SK-N-SH (cell line): ENCODE measurements at regions not wholly inside any gene's neighbourhood (a gene's known extent, or its start where the extent isn't known, plus 50 kb on each side); places are given as distances from the start of the nearest gene placed in this dataset.
A peak's percentile ranks its signal among the peaks of the same experiment; 100 is the strongest.

Experiments used
- CTCF ChIA-PET: fragments of 300-600, 350-600 bp; formaldehyde crosslinking; extraction: SDS; loops from one replicate; lab custom pipeline; 2021; lab: Yijun Ruan, JAX
- POLR2A ChIA-PET: fragments of 350-600 bp; sonication (Branson Sonifier 250); formaldehyde crosslinking; extraction: SDS; loops from one replicate; lab custom pipeline; 2020; ENCODE audit warnings: antibody characterized with exemption, inconsistent platforms; lab: Yijun Ruan, JAX
- DNase-seq: peaks from one replicate; pipeline ENCODE4 v3.0.0; 2012
- H2AFZ ChIP-seq: fragments of 200-600 bp; sonication (generic); 2 replicates; pipeline ENCODE4 v1.8.1; 2016; ENCODE audit warnings: antibody characterized with exemption, mild to moderate bottlenecking, low read depth
- H3F3A ChIP-seq: fragments of 200-600 bp; sonication (generic); replicated peaks from 2 replicates; pipeline ENCODE3; 2016; ENCODE audit warnings: antibody characterized with exemption, mild to moderate bottlenecking; ENCODE audit not compliant: insufficient read depth
- H3K27ac ChIP-seq, 2 experiments: fragments of 200-500 bp in 1 of 2; fragments of 200-600 bp in 1 of 2; sonication (Bioruptor generic) in 1 of 2; sonication (generic), shearing (Covaris generic) in 1 of 2; 2 replicates each; pipeline versions ENCODE4 v1.5.1 to v1.6.1; 2014 to 2016; ENCODE audit warnings: low read depth in 2 of 2, inconsistent platforms in 1 of 2, low read length in 1 of 2, mild to moderate bottlenecking in 1 of 2, mixed read lengths in 1 of 2
- H3K27me3 ChIP-seq: fragments of 200-600 bp; sonication (generic), shearing (Covaris generic); 2 replicates; pipeline ENCODE4 v1.6.1; 2016; ENCODE audit warnings: mixed run types; ENCODE audit not compliant: insufficient read depth
- H3K36me3 ChIP-seq, 2 experiments: fragments of 200-500 bp in 1 of 2; fragments of 200-600 bp in 1 of 2; sonication (Bioruptor generic) in 1 of 2; sonication (generic) in 1 of 2; replicated peaks in 1 of 2; 2 replicates each; pipeline versions ENCODE3 to v1.5.1; 2014 to 2016; ENCODE audit warnings: low read length in 1 of 2, mild to moderate bottlenecking in 1 of 2; ENCODE audit not compliant: insufficient read depth in 2 of 2, control insufficient read depth in 1 of 2
- H3K4me1 ChIP-seq, 2 experiments: fragments of 200-500 bp in 1 of 2; fragments of 200-600 bp in 1 of 2; sonication (Bioruptor generic) in 1 of 2; sonication (generic), shearing (Covaris generic) in 1 of 2; 2 replicates each; pipeline versions ENCODE4 v1.5.1 to v1.6.1; 2014 to 2016; ENCODE audit warnings: low read depth in 1 of 2, low read length in 1 of 2, mixed run types in 1 of 2; ENCODE audit not compliant: insufficient read depth in 2 of 2, control insufficient read depth in 1 of 2
- H3K4me2 ChIP-seq: fragments of 200-600 bp; sonication (generic), shearing (Covaris generic); 2 replicates; pipeline ENCODE4 v1.6.1; 2017; ENCODE audit warnings: mixed run types
- H3K4me3 ChIP-seq, 2 experiments: fragments of 200-500 bp in 1 of 2; fragments of 200-600 bp in 1 of 2; sonication (Bioruptor generic) in 1 of 2; sonication (generic), shearing (Covaris generic) in 1 of 2; 2 replicates each; pipeline versions ENCODE4 v1.5.1 to v1.8.1; 2014 to 2016; ENCODE audit warnings: low read depth in 2 of 2, inconsistent platforms in 1 of 2, low read length in 1 of 2, mild to moderate bottlenecking in 1 of 2, mixed read lengths in 1 of 2, moderate library complexity in 1 of 2
- H3K79me2 ChIP-seq: fragments of 200-600 bp; sonication (generic); 2 replicates; pipeline ENCODE4 v1.8.1; 2017; ENCODE audit warnings: mild to moderate bottlenecking; ENCODE audit not compliant: insufficient read depth
- H3K9ac ChIP-seq: fragments of 200-600 bp; sonication (generic); 2 replicates; pipeline ENCODE4 v1.6.1; 2017; ENCODE audit warnings: mixed run types
- H3K9me2 ChIP-seq: fragments of 200-600 bp; sonication (generic); 2 replicates; pipeline ENCODE4 v1.6.1; 2017; ENCODE audit warnings: mixed run types
- H3K9me3 ChIP-seq: fragments of 200-600 bp; sonication (generic); 2 replicates; pipeline ENCODE4 v1.6.1; 2017; ENCODE audit warnings: mixed run types, mild to moderate bottlenecking, moderate library complexity
- H4K20me1 ChIP-seq: fragments of 200-600 bp; sonication (generic); 2 replicates; pipeline ENCODE4 v1.6.1; 2017; ENCODE audit warnings: mild to moderate bottlenecking, mixed run types; ENCODE audit not compliant: insufficient read depth
- CHD2 ChIP-seq: fragments of 150-350 bp; IDR thresholded peaks from 2 replicates; pipeline ENCODE4 v1.6.1; 2018; ENCODE audit warnings: low read length; ENCODE audit not compliant: partially characterized antibody
- ELF1 ChIP-seq: IDR thresholded peaks from 2 replicates; pipeline ENCODE4 v1.4.0; 2012
- EZH2phosphoT487 ChIP-seq: fragments of 200-600 bp; sonication (generic); IDR thresholded peaks from 2 replicates; pipeline ENCODE4 v1.6.1; 2017; ENCODE audit warnings: low read depth, mixed run types, mild to moderate bottlenecking, antibody characterized with exemption, moderate library complexity, borderline replicate concordance
- FOXJ3 ChIP-seq: sonication (generic); formaldehyde crosslinking; IDR thresholded peaks from 2 replicates; pipeline ENCODE4 v1.5.1; 2020; ENCODE audit warnings: mild to moderate bottlenecking, missing genetic modification reagents
- FOXM1 ChIP-seq: IDR thresholded peaks from 2 replicates; pipeline ENCODE4 v1.4.0; 2012; ENCODE audit warnings: low read depth, mild to moderate bottlenecking
- GATA2 ChIP-seq: sonication (generic); formaldehyde crosslinking; IDR thresholded peaks from 2 replicates; pipeline ENCODE4 v1.5.0; 2020; ENCODE audit warnings: mild to moderate bottlenecking, missing genetic modification reagents
- JUND ChIP-seq: IDR thresholded peaks from 2 replicates; pipeline ENCODE4 v1.4.0; 2012
- MXI1 ChIP-seq: IDR thresholded peaks from 2 replicates; pipeline ENCODE4 v1.6.1; 2012; ENCODE audit warnings: mild to moderate bottlenecking, low read depth, low read length, improper control_type of control experiment
- NFIC ChIP-seq: IDR thresholded peaks from 2 replicates; pipeline ENCODE4 v1.4.0; 2012; ENCODE audit warnings: borderline replicate concordance
- NRF1 ChIP-seq: IDR thresholded peaks from 2 replicates; pipeline ENCODE4 v1.6.1; 2012; ENCODE audit warnings: low read depth, mild to moderate bottlenecking, low read length
- POLR2AphosphoS5 ChIP-seq: IDR thresholded peaks from 2 replicates; pipeline ENCODE4 v1.6.1; 2012; ENCODE audit warnings: low read depth, low read length
- RCOR1 ChIP-seq: fragments of 150-350 bp; IDR thresholded peaks from 2 replicates; pipeline ENCODE4 v1.6.1; 2017; ENCODE audit warnings: antibody characterized with exemption, low read length
- RFX5 ChIP-seq: IDR thresholded peaks from 2 replicates; pipeline ENCODE4 v1.6.1; 2012; ENCODE audit warnings: mild to moderate bottlenecking, improper control_type of control experiment, low read length
- RXRA ChIP-seq: IDR thresholded peaks from 2 replicates; pipeline ENCODE4 v1.4.0; 2012; ENCODE audit warnings: low read depth, mild to moderate bottlenecking, borderline replicate concordance
- SIN3A ChIP-seq: IDR thresholded peaks from 2 replicates; pipeline ENCODE4 v1.6.1; 2012; ENCODE audit warnings: low read depth, mild to moderate bottlenecking, low read length, moderate library complexity, borderline replicate concordance
- TAF1 ChIP-seq: IDR thresholded peaks from 2 replicates; pipeline ENCODE4 v1.6.1; 2012; ENCODE audit warnings: low read depth, mild to moderate bottlenecking, low read length, moderate library complexity, borderline replicate concordance
- TCF12 ChIP-seq: IDR thresholded peaks from 2 replicates; pipeline ENCODE4 v1.4.0; 2012
- TEAD4 ChIP-seq: IDR thresholded peaks from 2 replicates; pipeline ENCODE4 v1.4.0; 2012; ENCODE audit warnings: mild to moderate bottlenecking, borderline replicate concordance; ENCODE audit not compliant: insufficient read depth
- YY1 ChIP-seq: IDR thresholded peaks from 2 replicates; pipeline ENCODE4 v1.4.0; 2012; ENCODE audit warnings: low read depth, mild to moderate bottlenecking
- WGBS: methylation state at CpG from one replicate; pipeline ENCODE4 v1.1.6; 2017; ENCODE audit warnings: low lambda C conversion rate; 5-methylcytosine and 5-hydroxymethylcytosine counted together
- TF ChIP-seq, protein P1 (sequence below): IDR thresholded peaks from 2 replicates; pipeline ENCODE4; 2012
- TF ChIP-seq, protein P2 (sequence below): fragments of 200-600 bp; sonication (generic); IDR thresholded peaks from 2 replicates; pipeline ENCODE4 v1.6.1; 2017; ENCODE audit warnings: antibody characterized with exemption, mild to moderate bottlenecking, moderate library complexity
- TF ChIP-seq, protein P3 (sequence below): fragments of 150-350 bp; IDR thresholded peaks from 2 replicates; pipeline ENCODE4 v1.6.1; 2017; ENCODE audit warnings: antibody characterized with exemption, low read length, low read depth, borderline replicate concordance
- TF ChIP-seq, protein P4 (sequence below): IDR thresholded peaks from 2 replicates; pipeline ENCODE4 v1.4.0; 2012; ENCODE audit warnings: low read depth, borderline replicate concordance
- TF ChIP-seq, protein P5 (sequence below): IDR thresholded peaks from 2 replicates; pipeline ENCODE4 v1.6.1; 2012; ENCODE audit warnings: mild to moderate bottlenecking, low read depth, low read length, moderate library complexity
- TF ChIP-seq, protein P6 (sequence below): fragments of 150-350 bp; IDR thresholded peaks from 2 replicates; pipeline ENCODE4 v1.6.1; 2016; ENCODE audit warnings: mild to moderate bottlenecking, low read depth, low read length

DNA sequence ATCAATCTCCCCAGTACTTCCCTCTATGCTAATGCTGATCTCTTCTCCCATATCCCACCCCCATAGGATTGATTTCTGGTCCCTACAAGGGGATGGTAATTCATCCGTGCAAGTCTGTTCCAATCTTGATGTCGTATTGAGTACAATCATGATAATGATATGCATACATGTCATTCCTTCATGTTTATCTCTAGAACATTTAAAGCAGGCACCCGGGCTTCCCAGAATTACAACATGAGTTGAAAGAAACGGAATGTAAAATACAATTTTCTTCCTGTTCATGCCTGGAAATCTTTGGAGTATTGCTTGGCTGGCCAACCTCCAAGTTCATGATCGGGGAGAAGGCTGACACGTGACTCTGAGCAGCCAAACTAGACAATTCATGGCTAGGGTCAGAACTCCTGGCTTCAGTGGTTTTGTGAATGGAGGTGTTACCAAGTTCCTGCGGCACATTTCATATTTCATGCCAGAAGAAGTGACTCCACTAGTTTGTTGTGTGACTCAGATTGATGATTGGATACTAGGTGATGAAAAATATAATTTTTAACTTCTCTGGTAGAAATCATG is 66.6 kb downstream of the C9orf152 start:
- POLR2A ChIA-PET: no interaction called here
- H3K4me2 ChIP-seq: peak overlapping the region; percentile 64
- TF ChIP-seq CHD2 (no peak), NRF1 (no peak), TCF12 (peak; percentile 74), EZH2phosphoT487 (no peak), NFIC (peak; percentile 66; the same call in 1 of the 2 replicates), TAF1 (no peak), RFX5 (no peak), TEAD4 (peak; percentile 52; the same call in 1 of the 2 replicates), GATA2 (CRISPR knock-in tag) (no peak), ELF1 (no peak; the same call in 1 of the 2 replicates), RCOR1 (no peak), MXI1 (no peak), SIN3A (no peak; the same call in 1 of the 2 replicates), FOXJ3 (CRISPR knock-in tag) (no peak), RXRA (peak; percentile 52; the same call in 1 of the 2 replicates), FOXM1 (no peak), JUND (peak; percentile 67), POLR2AphosphoS5 (peak; percentile 48; the same call in 1 of the 2 replicates), YY1 (no peak)
- TF ChIP-seq, protein P1, sequence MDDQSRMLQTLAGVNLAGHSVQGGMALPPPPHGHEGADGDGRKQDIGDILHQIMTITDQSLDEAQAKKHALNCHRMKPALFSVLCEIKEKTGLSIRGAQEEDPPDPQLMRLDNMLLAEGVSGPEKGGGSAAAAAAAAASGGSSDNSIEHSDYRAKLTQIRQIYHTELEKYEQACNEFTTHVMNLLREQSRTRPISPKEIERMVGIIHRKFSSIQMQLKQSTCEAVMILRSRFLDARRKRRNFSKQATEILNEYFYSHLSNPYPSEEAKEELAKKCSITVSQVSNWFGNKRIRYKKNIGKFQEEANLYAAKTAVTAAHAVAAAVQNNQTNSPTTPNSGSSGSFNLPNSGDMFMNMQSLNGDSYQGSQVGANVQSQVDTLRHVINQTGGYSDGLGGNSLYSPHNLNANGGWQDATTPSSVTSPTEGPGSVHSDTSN: peak; percentile 78
- TF ChIP-seq, protein P2, sequence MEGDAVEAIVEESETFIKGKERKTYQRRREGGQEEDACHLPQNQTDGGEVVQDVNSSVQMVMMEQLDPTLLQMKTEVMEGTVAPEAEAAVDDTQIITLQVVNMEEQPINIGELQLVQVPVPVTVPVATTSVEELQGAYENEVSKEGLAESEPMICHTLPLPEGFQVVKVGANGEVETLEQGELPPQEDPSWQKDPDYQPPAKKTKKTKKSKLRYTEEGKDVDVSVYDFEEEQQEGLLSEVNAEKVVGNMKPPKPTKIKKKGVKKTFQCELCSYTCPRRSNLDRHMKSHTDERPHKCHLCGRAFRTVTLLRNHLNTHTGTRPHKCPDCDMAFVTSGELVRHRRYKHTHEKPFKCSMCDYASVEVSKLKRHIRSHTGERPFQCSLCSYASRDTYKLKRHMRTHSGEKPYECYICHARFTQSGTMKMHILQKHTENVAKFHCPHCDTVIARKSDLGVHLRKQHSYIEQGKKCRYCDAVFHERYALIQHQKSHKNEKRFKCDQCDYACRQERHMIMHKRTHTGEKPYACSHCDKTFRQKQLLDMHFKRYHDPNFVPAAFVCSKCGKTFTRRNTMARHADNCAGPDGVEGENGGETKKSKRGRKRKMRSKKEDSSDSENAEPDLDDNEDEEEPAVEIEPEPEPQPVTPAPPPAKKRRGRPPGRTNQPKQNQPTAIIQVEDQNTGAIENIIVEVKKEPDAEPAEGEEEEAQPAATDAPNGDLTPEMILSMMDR: no peak
- TF ChIP-seq, protein P3, sequence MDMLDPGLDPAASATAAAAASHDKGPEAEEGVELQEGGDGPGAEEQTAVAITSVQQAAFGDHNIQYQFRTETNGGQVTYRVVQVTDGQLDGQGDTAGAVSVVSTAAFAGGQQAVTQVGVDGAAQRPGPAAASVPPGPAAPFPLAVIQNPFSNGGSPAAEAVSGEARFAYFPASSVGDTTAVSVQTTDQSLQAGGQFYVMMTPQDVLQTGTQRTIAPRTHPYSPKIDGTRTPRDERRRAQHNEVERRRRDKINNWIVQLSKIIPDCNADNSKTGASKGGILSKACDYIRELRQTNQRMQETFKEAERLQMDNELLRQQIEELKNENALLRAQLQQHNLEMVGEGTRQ: no peak
- TF ChIP-seq, protein P4, sequence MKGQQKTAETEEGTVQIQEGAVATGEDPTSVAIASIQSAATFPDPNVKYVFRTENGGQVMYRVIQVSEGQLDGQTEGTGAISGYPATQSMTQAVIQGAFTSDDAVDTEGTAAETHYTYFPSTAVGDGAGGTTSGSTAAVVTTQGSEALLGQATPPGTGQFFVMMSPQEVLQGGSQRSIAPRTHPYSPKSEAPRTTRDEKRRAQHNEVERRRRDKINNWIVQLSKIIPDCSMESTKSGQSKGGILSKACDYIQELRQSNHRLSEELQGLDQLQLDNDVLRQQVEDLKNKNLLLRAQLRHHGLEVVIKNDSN: peak; percentile 71; the same call in 1 of the 2 replicates
- TF ChIP-seq, protein P5, sequence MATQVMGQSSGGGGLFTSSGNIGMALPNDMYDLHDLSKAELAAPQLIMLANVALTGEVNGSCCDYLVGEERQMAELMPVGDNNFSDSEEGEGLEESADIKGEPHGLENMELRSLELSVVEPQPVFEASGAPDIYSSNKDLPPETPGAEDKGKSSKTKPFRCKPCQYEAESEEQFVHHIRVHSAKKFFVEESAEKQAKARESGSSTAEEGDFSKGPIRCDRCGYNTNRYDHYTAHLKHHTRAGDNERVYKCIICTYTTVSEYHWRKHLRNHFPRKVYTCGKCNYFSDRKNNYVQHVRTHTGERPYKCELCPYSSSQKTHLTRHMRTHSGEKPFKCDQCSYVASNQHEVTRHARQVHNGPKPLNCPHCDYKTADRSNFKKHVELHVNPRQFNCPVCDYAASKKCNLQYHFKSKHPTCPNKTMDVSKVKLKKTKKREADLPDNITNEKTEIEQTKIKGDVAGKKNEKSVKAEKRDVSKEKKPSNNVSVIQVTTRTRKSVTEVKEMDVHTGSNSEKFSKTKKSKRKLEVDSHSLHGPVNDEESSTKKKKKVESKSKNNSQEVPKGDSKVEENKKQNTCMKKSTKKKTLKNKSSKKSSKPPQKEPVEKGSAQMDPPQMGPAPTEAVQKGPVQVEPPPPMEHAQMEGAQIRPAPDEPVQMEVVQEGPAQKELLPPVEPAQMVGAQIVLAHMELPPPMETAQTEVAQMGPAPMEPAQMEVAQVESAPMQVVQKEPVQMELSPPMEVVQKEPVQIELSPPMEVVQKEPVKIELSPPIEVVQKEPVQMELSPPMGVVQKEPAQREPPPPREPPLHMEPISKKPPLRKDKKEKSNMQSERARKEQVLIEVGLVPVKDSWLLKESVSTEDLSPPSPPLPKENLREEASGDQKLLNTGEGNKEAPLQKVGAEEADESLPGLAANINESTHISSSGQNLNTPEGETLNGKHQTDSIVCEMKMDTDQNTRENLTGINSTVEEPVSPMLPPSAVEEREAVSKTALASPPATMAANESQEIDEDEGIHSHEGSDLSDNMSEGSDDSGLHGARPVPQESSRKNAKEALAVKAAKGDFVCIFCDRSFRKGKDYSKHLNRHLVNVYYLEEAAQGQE: no peak
- TF ChIP-seq, protein P6, sequence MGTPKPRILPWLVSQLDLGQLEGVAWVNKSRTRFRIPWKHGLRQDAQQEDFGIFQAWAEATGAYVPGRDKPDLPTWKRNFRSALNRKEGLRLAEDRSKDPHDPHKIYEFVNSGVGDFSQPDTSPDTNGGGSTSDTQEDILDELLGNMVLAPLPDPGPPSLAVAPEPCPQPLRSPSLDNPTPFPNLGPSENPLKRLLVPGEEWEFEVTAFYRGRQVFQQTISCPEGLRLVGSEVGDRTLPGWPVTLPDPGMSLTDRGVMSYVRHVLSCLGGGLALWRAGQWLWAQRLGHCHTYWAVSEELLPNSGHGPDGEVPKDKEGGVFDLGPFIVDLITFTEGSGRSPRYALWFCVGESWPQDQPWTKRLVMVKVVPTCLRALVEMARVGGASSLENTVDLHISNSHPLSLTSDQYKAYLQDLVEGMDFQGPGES: no peak

More for the DNA sequence above, 66.6 kb downstream of the C9orf152 start:
- no peak for DNase-seq
- Histone ChIP-seq H4K20me1 (peaks cover 100% of the 10 kb centered on the region), H3K9me3 (no peaks in the 10 kb centered on the region), H2AFZ (no peak overlapping the region), H3K27me3 (no peaks in the 10 kb centered on the region), H3K36me3 (peaks cover 31 to 45% of the 10 kb centered on the region in 2 experiments), H3K79me2 (peaks cover 100% of the 10 kb centered on the region), H3K4me3 (no peak overlapping the region), H3F3A (peaks cover 23% of the 10 kb centered on the region), H3K9me2 (no peaks in the 10 kb centered on the region), H3K9ac (no peak overlapping the region; the same call in 1 of the 2 replicates), H3K4me1 (peaks cover 4 to 32% of the 10 kb centered on the region in 2 experiments; a peak in 3 of 4 replicates), H3K27ac (peak overlapping the region; percentile 53 to 81; a peak in 3 of 4 replicates)
- 16% methylated on average over 7 of the region's 7 CpGs for WGBS
- CTCF ChIA-PET: interaction anchor here (1.1 to 1.8 kb wide), 2 partner anchors 42 to 238 kb away, joined by 3 to 9 read pairs; no protein-coding TSS in a partner anchor
